ENCODE measurements at regions not wholly inside any gene's neighbourhood (a gene's known extent, or its start where the extent isn't known, plus 50 kb on each side); places are given as distances from the start of the nearest gene placed in this dataset.

- TF ChIP-seq BCL11A (tag by site-specific recombination; IDR thresholded peaks at IDR 0.05; ENCODE audit: low read depth) = no peak
- no peak for TF ChIP-seq ZSCAN30 (tag by site-specific recombination; IDR thresholded peaks at IDR 0.05)
Observed at GRCh38 chr22:32307055-32307454, 50.6 kb upstream of the RFPL3 start.
